HG03575 (cell line): ENCODE measurements at regions not wholly inside any gene's neighbourhood (a gene's known extent, or its start where the extent isn't known, plus 50 kb on each side); places are given as distances from the start of the nearest gene placed in this dataset.

ENCODE experiments used
- ATAC-seq: cut with Tn5 transposase; IDR thresholded peaks from one replicate; pipeline ENCODE4 v1.9.1; 2021; ENCODE audit not compliant: unreplicated experiment, insufficient number of reproducible peaks, low FRiP score; ENCODE audit errors: extremely low read depth

DNA sequence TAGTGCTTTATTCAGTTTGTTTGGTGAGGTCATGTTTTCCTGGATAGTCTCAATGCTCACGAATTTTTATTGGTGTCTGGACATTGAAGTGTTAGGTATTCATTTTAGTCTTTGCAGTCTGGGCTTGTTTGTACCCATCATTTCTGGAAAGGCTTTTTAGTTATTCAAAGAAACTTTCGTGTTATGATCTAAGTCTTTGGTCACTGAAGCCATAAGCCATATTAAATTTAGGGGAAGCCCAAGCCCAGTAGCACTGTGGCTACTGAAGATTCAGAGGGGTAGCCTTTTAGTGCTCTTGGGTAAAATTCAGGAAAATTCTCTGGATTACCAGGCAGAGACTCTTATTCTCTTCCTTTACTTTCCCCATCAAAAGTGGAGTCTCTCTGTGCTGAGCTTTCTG lies 56.2 kb upstream of the PEX5L start:
- ATAC-seq: no peak

- no peak for ATAC-seq
These were observed 56.8 kb upstream of the PEX5L start for GRCh38 chr3:180093535-180093934.

DNA sequence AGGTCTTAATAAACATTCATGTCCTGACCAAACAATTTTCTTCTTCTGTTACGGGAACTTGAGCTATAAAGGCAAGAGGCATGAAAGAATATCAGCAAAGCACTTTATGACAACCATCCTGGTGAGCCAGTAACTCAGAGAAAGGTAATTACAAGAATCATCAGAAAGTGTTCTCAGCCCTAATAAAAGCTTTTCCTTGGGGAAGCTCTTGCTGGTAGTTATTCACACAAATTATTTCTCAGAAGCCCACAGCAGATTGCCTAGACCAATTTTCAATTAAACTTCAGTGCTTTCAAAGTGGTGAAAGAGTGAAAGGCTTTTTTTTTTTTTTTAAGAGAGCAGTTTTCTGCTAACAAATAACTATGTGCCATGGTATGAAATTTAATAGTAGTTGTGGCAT lies 60.9 kb upstream of the PEX5L start:
- ATAC-seq: no peak

DNA sequence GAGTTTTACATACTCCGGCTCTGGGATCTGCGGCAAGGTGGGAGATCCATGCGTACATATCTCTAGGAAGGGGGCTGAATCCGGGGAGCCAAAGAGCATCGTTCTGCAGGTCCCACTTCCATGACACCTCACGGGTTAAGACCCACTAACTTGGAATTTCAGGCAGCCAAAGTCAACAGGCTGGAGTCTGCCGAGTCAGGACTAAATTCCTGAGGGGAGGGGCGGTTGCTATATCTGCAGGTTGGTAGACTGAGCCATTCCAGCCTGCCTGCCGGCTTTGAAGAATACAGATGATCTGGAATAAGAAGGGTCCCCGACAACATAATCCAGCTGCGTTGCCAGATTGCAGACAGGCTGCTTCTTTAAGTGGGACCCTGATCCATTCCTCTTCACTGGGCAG lies 65.4 kb upstream of the PEX5L start:
- no peak for ATAC-seq

GRCh38 chr3:180102604-180103003 lies 65.9 kb upstream of the PEX5L start:
- no peak for ATAC-seq

GRCh38 chr3:180116203-180116602 lies 79.5 kb upstream of the PEX5L start:
- ATAC-seq: no peak

- no peak for ATAC-seq
These were observed 79.9 kb upstream of the PEX5L start for GRCh38 chr3:180116658-180117057.

DNA sequence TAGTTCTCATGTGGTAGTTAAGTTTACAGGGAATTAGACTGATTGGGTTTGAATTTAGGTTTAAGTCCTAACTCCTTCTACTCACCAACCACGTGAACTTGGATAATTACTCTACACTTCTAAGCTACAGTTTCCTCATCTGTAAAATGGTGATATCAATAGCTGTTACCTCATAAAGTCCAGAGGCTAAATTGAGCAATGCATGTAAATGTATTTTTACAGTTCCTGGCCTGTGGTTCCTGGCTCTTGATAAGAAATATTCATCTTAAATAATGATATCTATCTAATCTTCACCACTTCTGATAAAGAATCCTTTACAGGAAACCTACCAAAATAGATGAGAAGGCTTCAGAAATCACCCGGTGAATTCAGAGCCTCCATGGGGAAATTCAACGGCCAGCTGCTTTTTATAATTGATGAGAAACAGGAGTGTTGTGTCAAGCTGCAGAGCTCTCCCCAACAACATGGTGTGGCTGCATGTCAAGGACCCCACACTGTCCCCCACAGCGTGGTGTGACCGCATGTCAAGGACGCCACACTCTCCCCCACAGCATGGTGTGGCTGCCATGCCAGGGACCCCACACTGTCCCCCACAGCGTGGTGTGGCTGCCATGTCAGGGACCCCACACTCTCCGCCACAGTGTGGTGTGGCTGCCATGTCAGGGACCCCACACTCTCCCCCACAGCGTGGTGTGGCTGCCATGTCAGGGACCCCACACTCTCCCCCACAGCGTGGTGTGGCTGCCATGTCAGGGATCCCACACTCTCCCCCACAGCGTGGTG lies 80.8 kb upstream of the PEX5L start:
- ATAC-seq: no peak

GRCh38 chr3:180119567-180119966 lies 82.8 kb upstream of the PEX5L start:
- no peak for ATAC-seq

DNA sequence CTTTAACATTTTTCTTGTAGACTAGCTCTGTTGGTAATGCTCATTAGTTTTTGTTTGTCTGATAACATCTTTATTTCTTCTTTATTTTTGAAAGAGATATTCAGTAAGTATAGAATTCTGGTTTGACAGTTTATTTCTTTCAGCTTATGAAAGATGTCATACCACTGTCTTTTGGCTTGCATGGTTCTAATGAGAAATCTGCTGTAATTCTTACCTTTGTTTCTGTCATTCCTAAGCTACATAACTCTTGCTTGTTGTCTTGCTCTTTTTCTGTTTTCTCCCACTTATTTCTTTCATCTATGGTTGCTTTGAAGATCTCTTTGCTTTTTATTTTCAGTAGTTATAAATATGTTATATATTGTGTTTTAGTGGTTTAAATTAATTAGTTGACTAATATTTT lies 87.2 kb upstream of the PEX5L start:
- no peak for ATAC-seq

- no peak for ATAC-seq
These were observed 94.4 kb upstream of the PEX5L start for GRCh38 chr3:180131169-180131568.

GRCh38 chr3:180135101-180135500 lies 98.4 kb upstream of the PEX5L start:
- ATAC-seq: no peak

GRCh38 chr3:180138871-180139270 lies 102.1 kb upstream of the PEX5L start:
- no peak for ATAC-seq

DNA sequence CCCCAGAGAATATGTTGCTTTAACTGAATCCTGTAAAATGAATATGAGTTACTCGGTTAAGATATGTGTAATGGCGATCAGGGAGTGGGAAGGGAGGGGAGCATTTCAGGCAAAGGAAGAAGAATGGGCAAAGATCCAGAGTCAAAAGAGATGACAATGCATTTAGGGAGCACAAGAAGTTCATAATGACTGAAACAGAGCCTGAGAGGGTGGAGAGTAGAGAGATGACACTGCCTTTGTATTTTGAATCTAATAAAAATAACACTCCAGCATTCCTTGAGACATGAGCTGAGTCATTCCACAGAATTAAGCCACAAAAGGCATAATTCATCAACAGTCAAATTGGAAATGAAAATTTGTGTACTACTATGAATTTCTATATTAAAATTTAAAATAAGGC lies 105.3 kb upstream of the PEX5L start:
- ATAC-seq: no peak

DNA sequence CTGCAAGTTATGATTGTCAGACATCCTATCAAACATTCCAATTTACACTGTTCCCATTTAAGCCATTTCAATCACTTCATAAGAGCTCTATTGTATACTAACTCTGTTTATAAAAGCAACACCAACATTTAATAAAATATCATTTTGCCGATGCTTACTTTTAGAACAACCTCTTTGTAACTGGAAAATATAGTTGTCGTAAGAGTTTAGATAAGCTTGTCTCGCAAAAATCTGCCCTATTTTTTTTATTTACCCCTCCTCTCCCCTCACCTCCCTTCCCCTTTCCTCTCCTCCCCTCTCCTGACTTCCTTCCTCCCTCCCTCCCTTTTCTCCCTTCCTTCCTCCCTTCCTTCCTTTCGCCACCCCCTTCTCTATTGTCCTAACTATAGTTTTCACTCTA lies 105.7 kb upstream of the PEX5L start:
- ATAC-seq: no peak

- no peak for ATAC-seq
These were observed 125.0 kb upstream of the PEX5L start for GRCh38 chr3:180161770-180162169.

DNA sequence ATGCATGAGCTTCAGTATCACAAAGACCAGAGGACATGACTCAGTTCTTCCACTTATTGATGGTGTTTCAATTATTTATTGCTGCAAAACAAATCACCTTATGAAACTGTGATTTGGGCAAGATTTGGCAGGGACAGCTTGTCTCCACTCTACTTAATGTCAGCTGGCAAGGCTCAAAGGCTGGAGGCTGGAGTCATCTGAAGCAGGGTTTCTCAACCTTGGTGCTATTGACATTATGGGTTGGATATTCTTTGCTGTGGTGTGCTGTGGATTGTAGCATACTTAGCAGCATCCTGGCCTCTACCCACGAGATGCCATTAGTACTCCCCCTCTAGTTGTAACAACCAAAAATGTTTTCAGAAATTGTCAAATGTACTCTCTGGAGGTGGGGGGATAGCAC lies 138.8 kb upstream of the PEX5L start:
- ATAC-seq: no peak

DNA sequence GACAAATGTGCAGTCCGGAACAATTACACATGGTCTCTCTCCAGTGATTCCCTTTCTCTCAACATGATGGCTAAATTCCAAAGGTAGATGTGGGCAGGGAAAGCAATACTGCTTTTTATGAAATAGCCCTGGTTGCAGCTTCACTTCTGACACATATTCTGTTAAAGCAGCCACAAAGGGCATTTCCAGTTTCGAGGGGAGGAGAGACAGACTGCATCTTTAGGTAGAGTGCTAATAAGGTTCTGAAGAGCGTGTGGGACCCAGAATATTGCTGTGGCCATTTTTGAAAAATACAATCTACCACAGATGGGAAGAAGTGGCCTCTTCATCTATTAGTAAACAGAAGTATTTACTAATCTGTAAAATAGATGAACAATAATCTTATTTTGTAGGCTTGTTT lies 139.3 kb upstream of the PEX5L start:
- no peak for ATAC-seq

DNA sequence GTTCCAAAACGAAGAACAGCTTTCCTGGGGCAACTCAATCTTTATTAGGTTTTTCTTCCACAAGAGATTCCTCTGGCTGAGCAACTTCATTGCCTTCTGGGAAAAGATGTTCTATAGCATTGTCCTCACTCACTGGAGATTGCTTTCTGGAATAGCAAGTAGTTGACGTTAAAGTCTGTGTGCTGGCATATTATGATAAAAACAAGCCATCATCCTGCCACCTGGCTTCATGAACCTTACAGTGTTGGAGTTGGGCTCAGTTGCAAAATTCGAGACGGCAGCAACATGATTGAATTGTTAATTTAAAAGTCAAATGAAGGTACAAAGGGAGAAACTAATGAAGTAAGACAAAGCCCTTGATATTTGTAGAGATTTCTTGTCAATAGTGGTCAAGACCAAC lies 140.5 kb upstream of the PEX5L start:
- no peak for ATAC-seq

GRCh38 chr3:180179562-180179961 lies 142.8 kb upstream of the PEX5L start:
- no peak for ATAC-seq

GRCh38 chr3:180180795-180181194 lies 144.1 kb upstream of the PEX5L start:
- ATAC-seq: no peak
